HepG2 (cell line): ENCODE measurements at regions not wholly inside any gene's neighbourhood (a gene's known extent, or its start where the extent isn't known, plus 50 kb on each side); places are given as distances from the start of the nearest gene placed in this dataset.

Source experiments
- ATAC-seq: fragments of 200-7000 bp; cut with Tn5 transposase; 3 replicates; pipeline ENCODE4 v1.9.1; 2020; ENCODE audit warnings: mild to moderate bottlenecking, moderate library complexity
- BruUV-seq: library from RNA; stranded (reverse); fragments of 400-500 nt; replicated peaks from 2 replicates; lab custom pipeline; 2021; lab: Mats Ljungman, UMichigan
- CTCF ChIA-PET: fragments of 300-600 bp; formaldehyde crosslinking; extraction: SDS; loops from one replicate; lab custom pipeline; 2021; ENCODE audit warnings: low total read pairs, inconsistent platforms, low intra/inter-chr PET ratio; lab: Yijun Ruan, JAX
- POLR2A ChIA-PET: fragments of 350-600 bp; sonication (Branson Sonifier 250); formaldehyde crosslinking; loops from one replicate; lab custom pipeline; 2020; ENCODE audit warnings: antibody characterized with exemption, inconsistent platforms; lab: Yijun Ruan, JAX
- DNase-seq: peaks from one replicate; pipeline ENCODE4 v3.0.0-alpha.2; 2015; ENCODE audit warnings: low spot score
- FAIRE-seq: peaks from 3 replicates; lab custom pipeline; 2011; peaks lifted over from hg19 to GRCh38; lab: Jason Lieb, UNC
- H2AFZ ChIP-seq: one replicate; pipeline ENCODE4 v1.6.1; 2011; ENCODE audit warnings: low read length, inconsistent platforms
- H3K27ac ChIP-seq: fragments of 300-600 bp; 3 replicates; pipeline ENCODE4 v1.8.0; 2011; ENCODE audit warnings: mixed run types, mild to moderate bottlenecking, mixed read lengths, low read length, inconsistent platforms; ENCODE audit not compliant: insufficient read depth; ENCODE audit errors: extremely low read length
- H3K27me3 ChIP-seq, 2 experiments: fragments of 200-600 bp in 1 of 2; 2 replicates in 1 of 2; 3 replicates in 1 of 2; pipeline versions ENCODE4 v1.6.0 to v1.8.0; 2011; ENCODE audit warnings: low read length in 2 of 2, mild to moderate bottlenecking in 2 of 2, moderate library complexity in 2 of 2, inconsistent platforms in 1 of 2; ENCODE audit not compliant: insufficient read depth in 2 of 2, control insufficient read depth in 1 of 2
- H3K36me3 ChIP-seq, 2 experiments: fragments of 200-600 bp in 1 of 2; replicated peaks in 1 of 2; 2 replicates in 1 of 2; 3 replicates in 1 of 2; pipeline versions ENCODE4 v1.5.1 to v1.8.0; 2011; ENCODE audit warnings: low read length in 2 of 2, inconsistent platforms in 1 of 2; ENCODE audit not compliant: insufficient read depth in 2 of 2, control insufficient read depth in 1 of 2
- H3K4me1 ChIP-seq: 2 replicates; pipeline ENCODE4 v1.5.1; 2012; ENCODE audit warnings: low read length, inconsistent platforms; ENCODE audit not compliant: insufficient read depth
- H3K4me2 ChIP-seq: 2 replicates; pipeline ENCODE4 v1.6.0; 2011; ENCODE audit warnings: low read depth, low read length, inconsistent platforms
- H3K4me3 ChIP-seq, 3 experiments: fragments of 200-600 bp in 1 of 3; sonication (generic), shearing (Covaris generic) in 1 of 3; replicated peaks in 1 of 3; 2 replicates each; pipeline ENCODE4 v1.5.1; 2011 to 2016; ENCODE audit warnings: low read length in 3 of 3, inconsistent platforms in 2 of 3, low read depth in 2 of 3, mild to moderate bottlenecking in 2 of 3, control low read depth in 1 of 3, mixed read lengths in 1 of 3; ENCODE audit not compliant: insufficient read depth in 1 of 3
- H3K79me2 ChIP-seq: one replicate; pipeline ENCODE4 v1.6.1; 2011; ENCODE audit warnings: low read length, inconsistent platforms; ENCODE audit not compliant: insufficient read depth
- H3K9ac ChIP-seq: 2 replicates; pipeline ENCODE4 v1.6.0; 2011; ENCODE audit warnings: mild to moderate bottlenecking, low read depth, low read length, inconsistent platforms; ENCODE audit not compliant: insufficient read depth
- H3K9me3 ChIP-seq: 2 replicates; pipeline ENCODE4 v1.5.1; 2012; ENCODE audit warnings: mild to moderate bottlenecking, low read length
- H4K20me1 ChIP-seq: 2 replicates; pipeline ENCODE4 v1.6.0; 2011; ENCODE audit warnings: inconsistent platforms, mild to moderate bottlenecking, low read length, moderate library complexity; ENCODE audit not compliant: insufficient read depth
- GABPB1 ChIP-seq: IDR thresholded peaks from 2 replicates; pipeline ENCODE4 v1.6.1; 2016; ENCODE audit warnings: mild to moderate bottlenecking, missing genetic modification reagents, moderate library complexity, missing compliant biosample characterization
- NR3C1 ChIP-seq: sonication (generic); formaldehyde crosslinking; IDR thresholded peaks from 2 replicates; pipeline ENCODE4 v1.4.0; 2020; ENCODE audit warnings: missing genetic modification reagents
- SATB2 ChIP-seq: sonication (generic); formaldehyde crosslinking; IDR thresholded peaks from 2 replicates; pipeline ENCODE4 v1.5.0; 2020; ENCODE audit warnings: missing genetic modification reagents
- SIX4 ChIP-seq: sonication (generic); formaldehyde crosslinking; IDR thresholded peaks from 2 replicates; pipeline ENCODE4 v1.4.0; 2020; ENCODE audit warnings: missing genetic modification reagents
- ZBTB33 ChIP-seq: sonication (generic); formaldehyde crosslinking; IDR thresholded peaks from 2 replicates; pipeline ENCODE4 v1.4.0; 2020; ENCODE audit warnings: missing genetic modification reagents
- ZNF101 ChIP-seq: sonication (generic); formaldehyde crosslinking; IDR thresholded peaks from 2 replicates; pipeline ENCODE4 v1.4.0; 2020; ENCODE audit warnings: mild to moderate bottlenecking, low read depth, missing genetic modification reagents, borderline replicate concordance
- ZNF547 ChIP-seq: sonication (generic); formaldehyde crosslinking; IDR thresholded peaks from 2 replicates; pipeline ENCODE4 v1.5.1; 2020; ENCODE audit warnings: mild to moderate bottlenecking, missing genetic modification reagents
- ZNF788 ChIP-seq: sonication (generic); formaldehyde crosslinking; IDR thresholded peaks from 2 replicates; pipeline ENCODE4 v1.5.0; 2020; ENCODE audit warnings: mild to moderate bottlenecking, missing genetic modification reagents, borderline replicate concordance
- in situ Hi-C: cut with HindIII; loops from 2 replicates; pipeline ENCODE4 v1.10.0; 2017; ENCODE audit warnings: low pct_unique_long_range_greater_than_20kb; ENCODE audit not compliant: extremely low pct_ligation_motif_present
- intact Hi-C: fragments of 100-400 bp; cut with micrococcal nuclease; formaldehyde crosslinking; loops from one replicate; pipeline ENCODE4 v1.10.0; 2022; ENCODE audit not compliant: unreplicated experiment
- TF ChIP-seq, protein P1 (sequence below): sonication (generic); formaldehyde crosslinking; IDR thresholded peaks from 2 replicates; pipeline ENCODE4 v1.5.0; 2020; ENCODE audit warnings: missing genetic modification reagents, mild to moderate bottlenecking, borderline replicate concordance

- POLR2A ChIA-PET = no interaction called here
- Histone ChIP-seq H3K4me2 (no peak overlapping the region), H3K27ac (no peak overlapping the region), H3K9me3 (no peaks in the 10 kb centered on the region), H3K36me3 (no peaks in the 10 kb centered on the region), H3K79me2 (no peaks in the 10 kb centered on the region), H3K27me3 (no peaks in the 10 kb centered on the region), H3K9ac (no peak overlapping the region), H3K4me1 (no peaks in the 10 kb centered on the region), H4K20me1 (no peaks in the 10 kb centered on the region), H2AFZ (no peak overlapping the region), H3K4me3 (no peak overlapping the region)
- no TSS peak for BruUV-seq
- CTCF ChIA-PET = no interaction called here
- no peak for TF ChIP-seq GABPB1 (CRISPR knock-in tag)
- no peak for TF ChIP-seq ZNF788 (CRISPR knock-in tag)
- TF ChIP-seq ZNF547 (CRISPR knock-in tag) = no peak
- TF ChIP-seq SATB2 (CRISPR knock-in tag) = no peak
- TF ChIP-seq ZBTB33 = no peak
- no peak for TF ChIP-seq ZNF101 (CRISPR knock-in tag)
- TF ChIP-seq, protein P1, sequence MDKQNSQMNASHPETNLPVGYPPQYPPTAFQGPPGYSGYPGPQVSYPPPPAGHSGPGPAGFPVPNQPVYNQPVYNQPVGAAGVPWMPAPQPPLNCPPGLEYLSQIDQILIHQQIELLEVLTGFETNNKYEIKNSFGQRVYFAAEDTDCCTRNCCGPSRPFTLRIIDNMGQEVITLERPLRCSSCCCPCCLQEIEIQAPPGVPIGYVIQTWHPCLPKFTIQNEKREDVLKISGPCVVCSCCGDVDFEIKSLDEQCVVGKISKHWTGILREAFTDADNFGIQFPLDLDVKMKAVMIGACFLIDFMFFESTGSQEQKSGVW (CRISPR knock-in tag) = no peak
- no peak for TF ChIP-seq NR3C1
- no peak for TF ChIP-seq SIX4
- ATAC-seq (no peak), FAIRE-seq (no peak), DNase-seq (no peak)
- intact Hi-C loops (no loop called here), in situ Hi-C loops (no loop called here)
These were observed 131.1 kb upstream of the ACTBL2 start for GRCh38 chr5:57613741-57614140.
